Astrocyte of the spinal cord (primary cell): ENCODE measurements at regions not wholly inside any gene's neighbourhood (a gene's known extent, or its start where the extent isn't known, plus 50 kb on each side); places are given as distances from the start of the nearest gene placed in this dataset.
"Not testable (repeated sequence)": the region's sequence is repeated elsewhere in the genome, so short reads cannot be mapped to it uniquely, and the experiment has no call there.

Experiments
- DNase-seq: peaks from one replicate; pipeline ENCODE4 v3.0.0; 2011; ENCODE audit warnings: low read depth, low spot score
- H3K4me3 ChIP-seq: 2 replicates; pipeline ENCODE4 v1.5.1; 2011; ENCODE audit warnings: low read depth, mild to moderate bottlenecking, low read length, moderate library complexity
- in situ Hi-C: cut with HindIII; loops from 2 replicates; pipeline ENCODE4 v1.10.0; 2017; ENCODE audit warnings: low sequenced_read_pairs
- TF ChIP-seq, protein P1 (sequence below): IDR thresholded peaks from 2 replicates; pipeline ENCODE4 v1.5.1; 2012; ENCODE audit warnings: low read depth, mild to moderate bottlenecking, low read length, inconsistent platforms

DNA sequence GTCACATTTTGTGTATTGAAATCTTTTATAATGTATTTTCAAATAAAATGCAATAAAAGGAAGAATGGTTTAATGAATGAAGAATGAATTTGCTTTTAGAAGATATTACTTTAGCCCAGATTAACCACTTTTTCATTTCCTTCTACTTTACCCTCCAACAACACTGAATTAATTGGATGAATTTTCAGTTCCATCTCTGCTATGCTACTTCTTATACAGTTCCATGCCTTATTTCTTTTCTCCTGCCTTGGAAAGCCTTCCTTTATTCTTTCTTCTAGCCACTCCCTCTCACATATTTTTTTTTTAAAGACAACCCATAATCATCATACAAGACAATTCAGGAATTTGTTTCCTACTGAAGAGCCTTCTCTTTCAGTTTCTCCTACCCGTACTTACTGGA lies 296.6 kb upstream of the TNC start:
- TF ChIP-seq, protein P1, sequence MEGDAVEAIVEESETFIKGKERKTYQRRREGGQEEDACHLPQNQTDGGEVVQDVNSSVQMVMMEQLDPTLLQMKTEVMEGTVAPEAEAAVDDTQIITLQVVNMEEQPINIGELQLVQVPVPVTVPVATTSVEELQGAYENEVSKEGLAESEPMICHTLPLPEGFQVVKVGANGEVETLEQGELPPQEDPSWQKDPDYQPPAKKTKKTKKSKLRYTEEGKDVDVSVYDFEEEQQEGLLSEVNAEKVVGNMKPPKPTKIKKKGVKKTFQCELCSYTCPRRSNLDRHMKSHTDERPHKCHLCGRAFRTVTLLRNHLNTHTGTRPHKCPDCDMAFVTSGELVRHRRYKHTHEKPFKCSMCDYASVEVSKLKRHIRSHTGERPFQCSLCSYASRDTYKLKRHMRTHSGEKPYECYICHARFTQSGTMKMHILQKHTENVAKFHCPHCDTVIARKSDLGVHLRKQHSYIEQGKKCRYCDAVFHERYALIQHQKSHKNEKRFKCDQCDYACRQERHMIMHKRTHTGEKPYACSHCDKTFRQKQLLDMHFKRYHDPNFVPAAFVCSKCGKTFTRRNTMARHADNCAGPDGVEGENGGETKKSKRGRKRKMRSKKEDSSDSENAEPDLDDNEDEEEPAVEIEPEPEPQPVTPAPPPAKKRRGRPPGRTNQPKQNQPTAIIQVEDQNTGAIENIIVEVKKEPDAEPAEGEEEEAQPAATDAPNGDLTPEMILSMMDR, result no peak
- in situ Hi-C loops, result no loop called here
- no peak for DNase-seq
- H3K4me3 ChIP-seq, result no peak overlapping the region

DNA sequence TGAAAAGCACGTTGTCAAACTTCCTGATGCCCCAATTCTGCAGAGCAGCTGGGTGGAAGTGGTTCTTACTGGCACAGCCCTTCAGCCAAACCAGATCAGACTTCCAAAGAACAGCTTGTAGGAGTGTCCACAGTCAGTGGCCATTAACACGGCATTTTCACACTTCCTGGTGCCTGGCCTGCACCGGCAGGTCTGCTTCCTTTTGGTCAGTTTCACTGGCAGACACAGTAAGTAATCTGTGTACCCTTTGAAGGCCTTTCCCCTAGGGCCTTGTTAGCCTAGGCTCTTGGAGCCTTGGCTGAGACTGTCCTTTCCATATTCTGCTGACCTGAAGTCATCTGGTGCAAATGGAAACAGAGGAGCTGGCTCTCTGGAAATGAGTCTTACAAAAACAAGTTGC lies 297.5 kb upstream of the TNC start:
- in situ Hi-C loops, result no loop called here
- TF ChIP-seq, protein P1, result no peak
- H3K4me3 ChIP-seq, result no peak overlapping the region
- no peak for DNase-seq

GRCh38 chr9:115416299-115416698 lies 298.3 kb upstream of the TNC start:
- no peak overlapping the region for H3K4me3 ChIP-seq
- in situ Hi-C loops, result no loop called here
- DNase-seq, result no peak
- TF ChIP-seq, protein P1, result no peak

DNA sequence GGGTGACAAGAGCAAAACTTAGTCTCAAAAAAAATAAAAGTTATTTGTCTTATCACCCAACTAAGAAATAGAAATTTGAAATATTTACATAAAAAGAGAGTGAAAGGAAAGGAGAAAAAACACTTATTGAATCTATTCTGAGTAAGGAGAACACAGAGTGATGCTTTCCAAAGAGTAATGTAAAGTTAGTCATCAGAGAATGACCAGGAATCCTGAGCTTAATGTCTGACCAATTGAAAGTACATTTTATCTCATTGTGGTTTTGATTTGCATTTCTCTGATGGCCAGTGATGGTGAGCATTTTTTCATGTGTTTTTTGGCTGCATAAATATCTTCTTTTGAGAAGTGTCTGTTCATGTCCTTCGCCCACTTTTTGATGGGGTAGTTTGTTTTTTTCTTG lies 300.2 kb upstream of the TNC start:
- in situ Hi-C loops, result not testable (repeated sequence)
- peak; percentile 67 for DNase-seq

GRCh38 chr9:115422932-115423440 lies 305.0 kb upstream of the TNC start:
- TF ChIP-seq, protein P1, result no peak
- in situ Hi-C loops, result no loop called here
- H3K4me3 ChIP-seq, result no peak overlapping the region
- DNase-seq, result no peak

More for the DNA sequence above, 300.2 kb upstream of the TNC start:
- H3K4me3 ChIP-seq, result not testable (repeated sequence)

GRCh38 chr9:115423646-115424045 lies 305.7 kb upstream of the TNC start:
- H3K4me3 ChIP-seq, result no peak overlapping the region
- no peak for DNase-seq
- in situ Hi-C loops, result no loop called here
- TF ChIP-seq, protein P1, result no peak

GRCh38 chr9:115425601-115426000 lies 307.6 kb upstream of the TNC start:
- TF ChIP-seq, protein P1, result no peak
- in situ Hi-C loops, result no loop called here
- no peak for DNase-seq
- no peak overlapping the region for H3K4me3 ChIP-seq
